ENCODE measurements at regions not wholly inside any gene's neighbourhood (a gene's known extent, or its start where the extent isn't known, plus 50 kb on each side); places are given as distances from the start of the nearest gene placed in this dataset.

- no peak for DNase-seq
- Histone ChIP-seq H3K27me3 (no peaks in the 10 kb centered on the region), H3K27ac (no peak overlapping the region), H3K36me3 (no peaks in the 10 kb centered on the region), H3K4me3 (no peak overlapping the region), H3K4me1 (ENCODE audit: insufficient read depth) (no peaks in the 10 kb centered on the region), H3K9me3 (no peaks in the 10 kb centered on the region)
- WGBS, 3 donors = 81 to 85% (median 81%) methylated on average over 4 of the region's 4 CpGs
- TF ChIP-seq EP300 (IDR thresholded peaks at IDR 0.05) (no peak), POLR2A (IDR thresholded peaks at IDR 0.05) (no peak), CTCF (IDR thresholded peaks at IDR 0.05) (no peak)
- intact Hi-C loops (cut with DNase I) = no loop called here
Measured at GRCh38 chr21:24171736-24172135, 1435.5 kb downstream of the MRPL39 start.

GRCh38 chr21:24163539-24163938 lies 1443.7 kb downstream of the MRPL39 start:
- Histone ChIP-seq H3K36me3 (no peaks in the 10 kb centered on the region), H3K4me1 (ENCODE audit: insufficient read depth) (no peaks in the 10 kb centered on the region), H3K27me3 (no peaks in the 10 kb centered on the region), H3K27ac (no peak overlapping the region), H3K4me3 (no peak overlapping the region), H3K9me3 (no peaks in the 10 kb centered on the region)
- intact Hi-C loops (cut with DNase I) = no loop called here
- TF ChIP-seq POLR2A (IDR thresholded peaks at IDR 0.05) (no peak), EP300 (IDR thresholded peaks at IDR 0.05) (no peak), CTCF (IDR thresholded peaks at IDR 0.05) (no peak)
- 92 to 93% (median 92%) methylated on average over 8 of the region's 8 CpGs for WGBS, 3 donors
- DNase-seq = no peak

GRCh38 chr21:24160528-24160927 lies 1446.8 kb downstream of the MRPL39 start:
- Histone ChIP-seq H3K27ac (no peak overlapping the region), H3K27me3 (no peaks in the 10 kb centered on the region), H3K4me3 (no peak overlapping the region), H3K9me3 (no peaks in the 10 kb centered on the region), H3K36me3 (no peaks in the 10 kb centered on the region), H3K4me1 (ENCODE audit: insufficient read depth) (no peaks in the 10 kb centered on the region)
- WGBS, 3 donors = 87 to 90% (median 89%) methylated on average over 5 of the region's 5 CpGs
- TF ChIP-seq EP300 (IDR thresholded peaks at IDR 0.05) (no peak), CTCF (IDR thresholded peaks at IDR 0.05) (no peak), POLR2A (IDR thresholded peaks at IDR 0.05) (no peak)
- DNase-seq = no peak
- intact Hi-C loops (cut with DNase I) = no loop called here

GRCh38 chr21:24153137-24153536 lies 1454.1 kb downstream of the MRPL39 start:
- no peak for TF ChIP-seq CTCF (IDR thresholded peaks at IDR 0.05)
- TF ChIP-seq POLR2A (IDR thresholded peaks at IDR 0.05) = no peak
- TF ChIP-seq EP300 (IDR thresholded peaks at IDR 0.05) = no peak
- 76 to 86% (median 80%) methylated on average over 2 of the region's 2 CpGs for WGBS, 3 donors
- no peak for DNase-seq
- H3K27me3 ChIP-seq = no peaks in the 10 kb centered on the region
- no peaks in the 10 kb centered on the region for H3K4me1 ChIP-seq (ENCODE audit: insufficient read depth)
- no peak overlapping the region for H3K4me3 ChIP-seq
- H3K9me3 ChIP-seq = no peaks in the 10 kb centered on the region
- intact Hi-C loops (cut with DNase I) = no loop called here
- H3K36me3 ChIP-seq = no peaks in the 10 kb centered on the region
- H3K27ac ChIP-seq = no peak overlapping the region

- Histone ChIP-seq H3K36me3 (no peaks in the 10 kb centered on the region), H3K4me1 (ENCODE audit: insufficient read depth) (no peaks in the 10 kb centered on the region), H3K4me3 (no peak overlapping the region), H3K27ac (no peak overlapping the region), H3K27me3 (no peaks in the 10 kb centered on the region), H3K9me3 (no peaks in the 10 kb centered on the region)
- intact Hi-C loops (cut with DNase I) = no loop called here
- no peak for DNase-seq
- TF ChIP-seq EP300 (IDR thresholded peaks at IDR 0.05) (no peak), POLR2A (IDR thresholded peaks at IDR 0.05) (no peak), CTCF (IDR thresholded peaks at IDR 0.05) (no peak)
- 36 to 52% (median 46%) methylated on average over 1 of the region's 1 CpG for WGBS, 3 donors
Measured at GRCh38 chr21:24150753-24151152, 1456.5 kb downstream of the MRPL39 start.
